HUES48 (cell line): ENCODE measurements at regions not wholly inside any gene's neighbourhood (a gene's known extent, or its start where the extent isn't known, plus 50 kb on each side); places are given as distances from the start of the nearest gene placed in this dataset.

ENCODE experiments used
- H3K27ac ChIP-seq: one replicate; pipeline ENCODE4 v1.7.0; 2013; ENCODE audit warnings: low read depth, low read length, inconsistent platforms
- H3K27me3 ChIP-seq: 2 replicates; pipeline ENCODE4 v1.6.1; 2013; ENCODE audit warnings: mild to moderate bottlenecking, low read length; ENCODE audit not compliant: control insufficient read depth, insufficient read depth
- H3K36me3 ChIP-seq: 2 replicates; pipeline ENCODE4 v1.6.1; 2013; ENCODE audit warnings: low read length; ENCODE audit not compliant: control insufficient read depth, insufficient read depth
- H3K4me1 ChIP-seq: 2 replicates; pipeline ENCODE4 v1.6.1; 2013; ENCODE audit warnings: mild to moderate bottlenecking, low read length; ENCODE audit not compliant: control insufficient read depth, insufficient read depth
- H3K4me3 ChIP-seq: 2 replicates; pipeline ENCODE4 v1.5.1; 2013; ENCODE audit warnings: mild to moderate bottlenecking, low read depth, low read length
- H3K9ac ChIP-seq: 2 replicates; pipeline ENCODE4 v1.6.1; 2013; ENCODE audit warnings: mild to moderate bottlenecking, low read depth, low read length, moderate library complexity
- H3K9me3 ChIP-seq: 2 replicates; pipeline ENCODE4 v1.6.1; 2013; ENCODE audit warnings: low read length; ENCODE audit not compliant: control insufficient read depth, insufficient read depth

DNA sequence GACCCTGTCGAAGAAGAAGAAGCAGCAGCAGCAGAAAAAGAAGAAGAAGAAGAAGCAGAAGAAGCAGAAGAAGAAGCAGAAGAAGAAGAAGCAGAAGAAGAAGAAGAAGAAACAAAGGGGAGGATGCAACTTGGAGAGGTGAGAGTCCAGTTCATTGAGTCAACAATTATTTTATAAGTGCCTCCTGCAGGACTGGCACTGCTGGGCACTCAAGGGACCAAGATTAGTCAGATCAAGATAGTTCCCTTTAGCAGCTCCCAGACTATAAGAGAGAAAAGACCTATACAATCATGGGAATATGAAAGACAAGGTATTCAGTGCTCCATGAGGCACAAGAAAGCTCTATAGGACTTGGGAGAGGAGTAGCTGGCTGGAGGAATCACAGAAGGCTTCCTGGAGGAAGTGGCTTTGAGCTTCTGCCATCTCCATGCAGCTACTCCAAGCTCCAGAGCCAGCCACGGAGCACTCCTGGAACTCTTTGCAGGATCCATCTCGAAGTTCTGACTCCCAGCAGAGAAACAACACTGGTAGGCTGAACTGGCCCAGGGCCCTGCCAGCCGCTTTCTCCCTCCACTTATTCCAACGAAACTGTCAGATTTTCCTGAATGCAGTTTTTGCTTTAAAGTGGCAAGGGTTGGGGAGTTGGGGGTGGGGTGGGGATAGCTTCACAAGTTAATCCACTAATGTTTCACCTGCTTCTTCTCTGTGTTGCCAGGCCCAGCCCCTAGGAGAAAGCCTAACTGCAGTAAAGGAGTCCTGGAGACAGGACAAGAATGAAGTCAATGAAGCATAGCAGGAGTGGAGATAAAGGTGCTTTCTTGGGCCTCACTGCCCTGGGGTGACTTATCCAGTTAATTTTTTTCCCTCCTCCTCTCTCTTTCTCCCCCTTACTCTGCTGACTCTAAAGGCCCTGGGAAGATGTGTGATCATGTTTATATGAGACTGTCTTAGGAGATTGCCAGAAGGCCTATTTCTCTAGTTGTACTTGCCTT, 140.1 kb upstream of the PARP11 start:
- no peaks in the 10 kb centered on the region for H3K4me1 ChIP-seq
- H3K27me3 ChIP-seq, result no peaks in the 10 kb centered on the region
- no peak overlapping the region for H3K27ac ChIP-seq
- no peak overlapping the region for H3K9ac ChIP-seq
- no peak overlapping the region for H3K4me3 ChIP-seq
- H3K36me3 ChIP-seq, result no peaks in the 10 kb centered on the region
- no peaks in the 10 kb centered on the region for H3K9me3 ChIP-seq

DNA sequence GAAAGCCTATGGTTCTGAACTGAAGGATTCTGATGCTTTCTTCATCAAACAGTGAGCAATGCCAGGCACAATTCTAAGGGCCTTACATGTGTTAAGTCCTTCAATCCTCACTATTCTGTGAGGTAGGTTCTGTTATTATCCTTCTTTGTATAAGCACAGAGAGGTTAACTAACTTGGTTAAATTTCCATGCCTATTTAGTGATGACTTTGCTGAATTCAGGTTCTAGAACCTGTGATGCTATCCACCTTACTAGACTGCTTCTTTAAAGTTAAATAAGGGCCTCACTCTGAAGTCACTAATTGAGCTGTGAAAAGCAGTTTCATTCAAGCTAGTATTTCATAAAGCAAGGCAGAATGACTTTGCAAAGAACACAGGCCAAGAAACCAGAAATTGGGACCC, 138.9 kb upstream of the PARP11 start:
- Histone ChIP-seq H3K27ac (no peak overlapping the region), H3K4me1 (no peaks in the 10 kb centered on the region), H3K9me3 (no peaks in the 10 kb centered on the region), H3K4me3 (no peak overlapping the region), H3K27me3 (no peaks in the 10 kb centered on the region), H3K36me3 (no peaks in the 10 kb centered on the region), H3K9ac (no peak overlapping the region)

- Histone ChIP-seq H3K36me3 (no peaks in the 10 kb centered on the region), H3K9ac (no peak overlapping the region), H3K27ac (no peak overlapping the region), H3K4me3 (no peak overlapping the region), H3K4me1 (no peaks in the 10 kb centered on the region), H3K27me3 (no peaks in the 10 kb centered on the region), H3K9me3 (no peaks in the 10 kb centered on the region)
Measured at GRCh38 chr12:4011597-4011996, 138.4 kb upstream of the PARP11 start.

DNA sequence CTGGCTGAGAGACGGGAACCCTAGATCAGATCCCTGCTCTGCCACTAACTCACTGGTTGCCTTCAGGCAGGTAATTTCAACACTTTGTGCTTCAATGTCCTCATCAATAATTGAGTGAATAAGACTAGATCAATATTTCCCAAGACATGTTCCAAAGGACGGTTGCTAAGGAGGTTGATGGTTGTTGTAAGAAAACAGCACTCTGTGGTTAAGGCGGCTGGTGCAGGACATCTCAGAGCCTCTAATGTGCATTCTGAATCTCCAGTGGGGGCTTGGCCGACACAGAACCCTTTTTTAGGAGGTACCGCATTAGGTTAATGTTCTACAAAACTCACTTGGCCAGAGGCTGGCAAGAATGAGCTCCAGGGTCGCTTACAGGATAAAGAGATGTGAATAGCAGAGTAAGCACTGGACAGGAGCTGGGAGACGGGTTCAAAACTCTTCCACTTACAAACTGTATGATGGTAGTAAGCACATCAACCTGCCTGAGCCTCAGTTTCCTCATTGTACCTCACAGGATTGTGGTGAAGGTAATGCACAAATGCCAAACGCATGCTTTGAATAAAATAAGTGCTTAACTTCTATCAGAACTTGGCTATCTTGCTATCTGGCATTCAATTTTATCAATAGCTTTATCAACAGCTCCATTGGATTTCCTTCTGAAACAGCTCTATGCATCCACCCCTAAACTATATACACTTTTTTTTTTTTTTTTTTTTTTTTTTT, 136.9 kb upstream of the PARP11 start:
- Histone ChIP-seq H3K4me3 (no peak overlapping the region), H3K4me1 (no peaks in the 10 kb centered on the region), H3K9ac (no peak overlapping the region), H3K36me3 (no peaks in the 10 kb centered on the region), H3K9me3 (no peaks in the 10 kb centered on the region), H3K27me3 (no peaks in the 10 kb centered on the region), H3K27ac (no peak overlapping the region)

DNA sequence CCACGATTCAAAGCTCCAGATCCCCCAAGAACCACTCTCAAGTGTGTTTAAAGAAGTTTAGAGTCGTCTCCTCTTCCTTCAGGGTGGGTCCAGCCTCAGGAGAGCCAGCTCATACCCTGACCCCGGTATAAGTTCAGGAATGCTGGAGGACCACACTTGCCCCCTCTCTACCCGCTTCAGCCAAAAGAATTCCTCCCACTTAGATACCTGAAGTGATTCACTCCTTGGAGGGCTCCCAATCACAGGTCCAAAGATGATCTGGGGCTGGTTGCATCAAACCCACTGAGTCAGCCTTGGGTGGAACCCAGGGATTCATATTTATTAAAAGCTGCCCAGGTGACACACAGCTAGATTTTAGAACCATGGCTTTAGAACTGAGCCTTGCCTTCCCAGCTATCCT, 133.5 kb upstream of the PARP11 start:
- H3K4me1 ChIP-seq, result no peaks in the 10 kb centered on the region
- H3K36me3 ChIP-seq, result no peaks in the 10 kb centered on the region
- no peaks in the 10 kb centered on the region for H3K9me3 ChIP-seq
- H3K27me3 ChIP-seq, result no peaks in the 10 kb centered on the region
- H3K27ac ChIP-seq, result no peak overlapping the region
- H3K4me3 ChIP-seq, result no peak overlapping the region
- no peak overlapping the region for H3K9ac ChIP-seq

DNA sequence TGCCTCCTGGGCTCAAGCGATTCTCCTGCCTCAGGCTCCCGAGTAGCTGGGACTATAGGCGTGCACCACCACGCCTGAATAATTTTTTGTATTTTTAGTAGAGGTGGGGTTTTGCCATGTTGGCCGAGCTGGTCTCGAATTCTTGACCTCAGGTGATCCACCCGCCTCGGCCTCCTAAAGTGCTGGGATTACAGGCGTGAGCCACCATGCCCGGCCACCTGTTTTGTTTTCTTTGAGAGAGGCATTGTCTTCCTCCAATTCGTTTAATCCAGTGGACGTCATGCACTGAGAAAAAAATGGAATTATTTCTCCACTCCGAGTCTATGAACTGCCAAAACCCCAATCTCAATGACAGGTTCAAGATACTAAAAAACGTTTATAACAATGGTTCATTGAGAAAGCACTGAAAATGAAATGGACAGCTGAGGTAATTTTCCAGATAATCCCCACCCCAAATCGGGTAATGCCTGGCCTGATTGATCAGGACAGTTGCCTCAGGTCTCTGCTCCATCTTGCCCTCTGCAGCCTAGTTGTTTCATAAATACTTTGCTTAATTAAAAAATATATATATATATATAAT, 132.7 kb upstream of the PARP11 start:
- Histone ChIP-seq H3K9me3 (peaks cover 2% of the 10 kb centered on the region; the same call in 1 of the 2 replicates), H3K4me1 (no peaks in the 10 kb centered on the region), H3K27ac (no peak overlapping the region)

DNA sequence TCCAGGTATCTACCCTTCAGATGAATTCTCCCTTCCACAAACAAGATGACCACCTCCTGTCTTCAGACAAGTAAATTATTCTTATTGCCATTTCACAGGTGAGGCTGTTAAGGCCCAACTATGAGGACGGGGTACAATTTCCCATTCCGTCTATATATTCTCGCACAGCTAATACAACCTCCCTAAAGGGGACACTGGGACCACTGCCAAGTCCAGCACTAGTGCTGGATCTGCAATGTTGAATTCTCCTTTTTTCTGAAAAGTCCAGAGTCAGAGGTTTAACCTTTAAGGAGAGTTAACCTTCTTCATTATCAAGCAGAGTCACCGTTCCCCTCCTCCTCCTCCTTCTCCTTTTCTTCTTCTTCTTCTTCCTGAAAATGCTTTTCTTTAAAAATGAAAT, 130.4 kb upstream of the PARP11 start:
- no peak overlapping the region for H3K4me3 ChIP-seq
- H3K27me3 ChIP-seq, result no peaks in the 10 kb centered on the region
- H3K9ac ChIP-seq, result no peak overlapping the region
- no peak overlapping the region for H3K27ac ChIP-seq
- no peaks in the 10 kb centered on the region for H3K4me1 ChIP-seq
- H3K36me3 ChIP-seq, result no peaks in the 10 kb centered on the region
- peaks cover 5% of the 10 kb centered on the region; the same call in 1 of the 2 replicates for H3K9me3 ChIP-seq

More for the DNA sequence above, 132.7 kb upstream of the PARP11 start:
- H3K4me3 ChIP-seq, result no peak overlapping the region
- no peak overlapping the region for H3K9ac ChIP-seq
- no peaks in the 10 kb centered on the region for H3K27me3 ChIP-seq
- H3K36me3 ChIP-seq, result no peaks in the 10 kb centered on the region

GRCh38 chr12:4002601-4003000, 129.4 kb upstream of the PARP11 start:
- no peaks in the 10 kb centered on the region for H3K4me1 ChIP-seq
- no peak overlapping the region for H3K4me3 ChIP-seq
- H3K27ac ChIP-seq, result no peak overlapping the region
- H3K36me3 ChIP-seq, result no peaks in the 10 kb centered on the region
- H3K27me3 ChIP-seq, result no peaks in the 10 kb centered on the region
- no peak overlapping the region for H3K9ac ChIP-seq
- H3K9me3 ChIP-seq, result peaks cover 5% of the 10 kb centered on the region; the same call in 1 of the 2 replicates

DNA sequence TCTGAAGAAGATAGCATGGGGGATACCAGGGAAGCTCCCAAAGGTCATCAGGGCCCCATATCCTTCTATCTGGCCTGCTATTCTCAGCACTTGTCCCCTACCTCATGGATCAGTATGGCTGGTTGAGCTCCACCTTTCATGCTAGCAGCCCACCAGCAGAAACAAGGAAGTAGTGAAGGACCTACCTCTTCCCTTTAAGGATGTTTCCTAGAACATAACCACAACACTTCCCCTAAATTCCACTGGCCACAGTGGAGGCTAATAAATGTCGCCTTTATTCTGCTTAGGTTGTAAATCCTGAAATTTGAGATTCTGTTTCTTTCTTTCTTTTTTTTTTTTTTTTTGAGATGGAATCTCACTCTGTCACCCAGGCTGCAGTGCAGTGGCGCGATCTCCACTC, 128.6 kb upstream of the PARP11 start:
- Histone ChIP-seq H3K4me1 (no peaks in the 10 kb centered on the region), H3K27me3 (no peaks in the 10 kb centered on the region), H3K36me3 (no peaks in the 10 kb centered on the region), H3K4me3 (no peak overlapping the region), H3K27ac (no peak overlapping the region), H3K9me3 (peaks cover 5% of the 10 kb centered on the region; the same call in 1 of the 2 replicates), H3K9ac (no peak overlapping the region)

DNA sequence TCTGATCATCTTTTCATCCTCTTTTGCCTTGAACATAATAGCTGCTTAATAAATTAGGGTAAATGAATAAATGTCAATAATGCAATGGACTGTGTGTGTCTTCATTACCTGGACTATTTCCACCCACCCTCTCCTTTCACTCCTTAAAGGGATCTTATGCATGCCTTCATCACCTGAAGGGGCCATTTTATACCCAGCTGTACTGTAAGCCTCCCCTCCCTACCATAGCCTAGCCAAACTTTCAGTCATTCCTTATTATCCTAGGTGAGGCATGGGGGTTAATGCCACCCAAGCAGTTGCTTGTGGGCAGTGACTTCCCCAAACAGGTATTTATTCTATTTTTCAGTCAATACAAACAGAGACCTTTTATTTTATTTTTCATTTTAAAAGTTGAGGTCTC, 127.8 kb upstream of the PARP11 start:
- Histone ChIP-seq H3K9ac (no peak overlapping the region), H3K4me3 (no peak overlapping the region), H3K27me3 (no peaks in the 10 kb centered on the region), H3K4me1 (no peaks in the 10 kb centered on the region), H3K36me3 (no peaks in the 10 kb centered on the region), H3K27ac (no peak overlapping the region), H3K9me3 (peaks cover 5% of the 10 kb centered on the region; the same call in 1 of the 2 replicates)
